ENCODE measurements at regions not wholly inside any gene's neighbourhood (a gene's known extent, or its start where the extent isn't known, plus 50 kb on each side); places are given as distances from the start of the nearest gene placed in this dataset.

- no TSS peak for BruUV-seq (replicated peaks)
- Histone ChIP-seq H3K27ac (ENCODE audit: low read length) (no peak overlapping the region), H3K9me3 (ENCODE audit: control insufficient read depth, insufficient read depth, low read depth, low read length) (no peaks in the 10 kb centered on the region), H3K27me3 (ENCODE audit: control insufficient read depth, insufficient read depth, low read length) (no peaks in the 10 kb centered on the region), H3K4me3 (ENCODE audit: low read depth in 2 of 2, low read length in 2 of 2) (no peak overlapping the region), H3K36me3 (ENCODE audit: control insufficient read depth, insufficient read depth, low read length) (no peaks in the 10 kb centered on the region), H3K4me1 (ENCODE audit: control insufficient read depth, insufficient read depth, low read length) (no peaks in the 10 kb centered on the region)
- ChIA-PET POLR2A (no interaction called here), CTCF (no interaction called here)
- no peak for TF ChIP-seq REST (IDR thresholded peaks at IDR 0.05; ENCODE audit: insufficient read depth in 1 of 2, low read depth in 2 of 2, low read length in 1 of 2)
- TF ChIP-seq SIN3A (IDR thresholded peaks at IDR 0.05; ENCODE audit: borderline replicate concordance, insufficient read depth, low read depth, low read length), result no peak
- TF ChIP-seq TCF7L2 (IDR thresholded peaks at IDR 0.05; ENCODE audit: low read depth, low read length), result no peak
- no peak for TF ChIP-seq POLR2AphosphoS5 (IDR thresholded peaks at IDR 0.05; ENCODE audit: low read depth, low read length)
- TF ChIP-seq CTCF (IDR thresholded peaks at IDR 0.05), result no peak
- in situ Hi-C loops (cut with HindIII; ENCODE audit: low pct_unique_long_range_greater_than_20kb, low sequenced_read_pairs), result no loop called here
- intact Hi-C loops (cut with micrococcal nuclease; ENCODE audit: unreplicated experiment), result no loop called here
- no peak for ATAC-seq
- no peak for DNase-seq (ENCODE audit: low read depth, low spot score)
Measured at GRCh38 chr13:85997587-85997986, 198.4 kb upstream of the SLITRK6 start.

- ChIA-PET POLR2A (no interaction called here), CTCF (no interaction called here)
- H3K9me3 ChIP-seq (ENCODE audit: control insufficient read depth, insufficient read depth, low read depth, low read length), result no peaks in the 10 kb centered on the region
- no peak overlapping the region for H3K4me3 ChIP-seq (ENCODE audit: low read depth in 2 of 2, low read length in 2 of 2)
- DNase-seq (ENCODE audit: low read depth, low spot score) (no peak), ATAC-seq (no peak)
- in situ Hi-C loops (cut with HindIII; ENCODE audit: low pct_unique_long_range_greater_than_20kb, low sequenced_read_pairs) (no loop called here), intact Hi-C loops (cut with micrococcal nuclease; ENCODE audit: unreplicated experiment) (no loop called here)
- TF ChIP-seq SIN3A (IDR thresholded peaks at IDR 0.05; ENCODE audit: borderline replicate concordance, insufficient read depth, low read depth, low read length) (no peak), CTCF (IDR thresholded peaks at IDR 0.05) (no peak), REST (IDR thresholded peaks at IDR 0.05; ENCODE audit: insufficient read depth in 1 of 2, low read depth in 2 of 2, low read length in 1 of 2) (no peak), POLR2AphosphoS5 (IDR thresholded peaks at IDR 0.05; ENCODE audit: low read depth, low read length) (no peak), TCF7L2 (IDR thresholded peaks at IDR 0.05; ENCODE audit: low read depth, low read length) (no peak)
- no peak overlapping the region; the same call in 1 of the 2 replicates for H3K27ac ChIP-seq (ENCODE audit: low read length)
- H3K27me3 ChIP-seq (ENCODE audit: control insufficient read depth, insufficient read depth, low read length), result no peaks in the 10 kb centered on the region
- no peaks in the 10 kb centered on the region for H3K4me1 ChIP-seq (ENCODE audit: control insufficient read depth, insufficient read depth, low read length)
- BruUV-seq (replicated peaks), result no TSS peak
- H3K36me3 ChIP-seq (ENCODE audit: control insufficient read depth, insufficient read depth, low read length), result no peaks in the 10 kb centered on the region
Measured at GRCh38 chr13:85995788-85996418, 196.7 kb upstream of the SLITRK6 start.
